ENCODE measurements at regions not wholly inside any gene's neighbourhood (a gene's known extent, or its start where the extent isn't known, plus 50 kb on each side); places are given as distances from the start of the nearest gene placed in this dataset.

DNA sequence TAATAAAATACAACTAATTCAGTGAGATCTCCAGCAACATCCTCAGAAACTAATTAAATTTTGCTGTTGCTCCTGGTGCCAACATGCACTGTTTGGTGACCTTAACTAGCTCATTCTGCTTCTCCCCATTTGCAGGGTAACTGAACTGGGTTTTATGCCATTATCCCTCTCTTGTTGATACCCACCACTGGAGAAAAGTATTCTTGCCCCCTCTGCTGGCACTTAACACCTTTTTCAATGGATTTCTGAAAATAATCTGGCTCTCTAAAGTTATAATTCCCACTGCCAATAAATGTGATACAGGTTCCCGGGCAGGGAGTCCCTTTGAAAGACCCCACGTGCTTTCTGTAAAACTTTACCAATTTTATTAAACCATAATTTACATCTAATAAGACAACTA is 394.3 kb downstream of the OSTF1 start:
- TF ChIP-seq ZFP30 (CRISPR knock-in tag; IDR thresholded peaks at IDR 0.05) = no peak
- TF ChIP-seq, protein P1, sequence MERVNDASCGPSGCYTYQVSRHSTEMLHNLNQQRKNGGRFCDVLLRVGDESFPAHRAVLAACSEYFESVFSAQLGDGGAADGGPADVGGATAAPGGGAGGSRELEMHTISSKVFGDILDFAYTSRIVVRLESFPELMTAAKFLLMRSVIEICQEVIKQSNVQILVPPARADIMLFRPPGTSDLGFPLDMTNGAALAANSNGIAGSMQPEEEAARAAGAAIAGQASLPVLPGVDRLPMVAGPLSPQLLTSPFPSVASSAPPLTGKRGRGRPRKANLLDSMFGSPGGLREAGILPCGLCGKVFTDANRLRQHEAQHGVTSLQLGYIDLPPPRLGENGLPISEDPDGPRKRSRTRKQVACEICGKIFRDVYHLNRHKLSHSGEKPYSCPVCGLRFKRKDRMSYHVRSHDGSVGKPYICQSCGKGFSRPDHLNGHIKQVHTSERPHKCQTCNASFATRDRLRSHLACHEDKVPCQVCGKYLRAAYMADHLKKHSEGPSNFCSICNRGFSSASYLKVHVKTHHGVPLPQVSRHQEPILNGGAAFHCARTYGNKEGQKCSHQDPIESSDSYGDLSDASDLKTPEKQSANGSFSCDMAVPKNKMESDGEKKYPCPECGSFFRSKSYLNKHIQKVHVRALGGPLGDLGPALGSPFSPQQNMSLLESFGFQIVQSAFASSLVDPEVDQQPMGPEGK (CRISPR knock-in tag; IDR thresholded peaks at IDR 0.05; ENCODE audit: borderline replicate concordance) = no peak
- no peak for TF ChIP-seq GLIS3 (CRISPR knock-in tag; IDR thresholded peaks at IDR 0.05)
- no peak for TF ChIP-seq PPARA (CRISPR knock-in tag; IDR thresholded peaks at IDR 0.05; ENCODE audit: borderline replicate concordance)
- no peak for TF ChIP-seq ZNF8 (CRISPR knock-in tag; IDR thresholded peaks at IDR 0.05)
- no peak for TF ChIP-seq ZNF70 (CRISPR knock-in tag; IDR thresholded peaks at IDR 0.05)
- no peak for TF ChIP-seq OSR1 (CRISPR knock-in tag; IDR thresholded peaks at IDR 0.05)
- TF ChIP-seq TOX (CRISPR knock-in tag; IDR thresholded peaks at IDR 0.05; ENCODE audit: borderline replicate concordance) = no peak

Data from SK-N-SH treated with all-trans-retinoic acid at 6 μM for 48 hours (cell line).